ENCODE measurements at regions not wholly inside any gene's neighbourhood (a gene's known extent, or its start where the extent isn't known, plus 50 kb on each side); places are given as distances from the start of the nearest gene placed in this dataset.

DNA sequence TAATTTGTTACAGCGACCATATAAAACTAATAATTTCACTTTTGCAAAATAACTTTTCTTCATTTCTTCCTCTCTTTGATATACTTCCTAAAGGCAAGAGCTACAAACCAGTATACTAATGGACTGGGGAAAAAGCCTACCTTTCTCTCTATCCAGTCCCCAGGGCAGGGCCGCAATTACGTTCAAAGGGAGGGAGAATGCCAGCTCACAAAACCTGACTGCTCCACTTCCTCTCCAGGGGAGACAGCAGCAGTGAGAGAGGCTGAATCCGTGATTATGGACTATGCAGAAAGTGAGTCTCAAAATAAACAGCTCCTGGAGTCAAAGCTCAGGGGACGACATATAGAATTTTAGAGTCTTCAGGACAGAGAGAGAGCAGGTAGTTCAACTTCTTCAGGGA, 126.9 kb upstream of the HES1 start:
- DNase-seq, result no peak

GRCh38 chr3:194009892-194010533, 125.9 kb upstream of the HES1 start:
- DNase-seq, result no peak

GRCh38 chr3:194011807-194012206, 124.1 kb upstream of the HES1 start:
- DNase-seq, result no peak

DNA sequence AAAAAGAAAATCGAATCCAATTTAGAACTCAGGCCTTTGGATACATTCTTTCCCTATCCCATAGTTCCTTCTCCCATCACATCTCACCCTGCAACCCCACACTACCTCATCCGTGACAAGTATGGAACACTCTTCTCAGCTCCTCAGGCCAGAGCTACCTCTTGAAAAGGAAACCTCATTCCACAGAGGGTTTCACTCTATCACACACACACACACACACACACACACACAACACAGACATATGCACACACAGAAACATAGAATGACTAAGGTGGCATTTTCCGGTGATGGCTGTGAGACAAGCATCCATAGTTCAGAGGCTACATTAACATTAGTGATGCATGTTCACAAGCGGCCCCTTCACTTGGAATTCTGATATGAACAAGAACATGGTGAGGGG, 122.0 kb upstream of the HES1 start:
- DNase-seq, result no peak

- DNase-seq, result no peak
Observed at GRCh38 chr3:194014756-194015155, 121.2 kb upstream of the HES1 start.

DNA sequence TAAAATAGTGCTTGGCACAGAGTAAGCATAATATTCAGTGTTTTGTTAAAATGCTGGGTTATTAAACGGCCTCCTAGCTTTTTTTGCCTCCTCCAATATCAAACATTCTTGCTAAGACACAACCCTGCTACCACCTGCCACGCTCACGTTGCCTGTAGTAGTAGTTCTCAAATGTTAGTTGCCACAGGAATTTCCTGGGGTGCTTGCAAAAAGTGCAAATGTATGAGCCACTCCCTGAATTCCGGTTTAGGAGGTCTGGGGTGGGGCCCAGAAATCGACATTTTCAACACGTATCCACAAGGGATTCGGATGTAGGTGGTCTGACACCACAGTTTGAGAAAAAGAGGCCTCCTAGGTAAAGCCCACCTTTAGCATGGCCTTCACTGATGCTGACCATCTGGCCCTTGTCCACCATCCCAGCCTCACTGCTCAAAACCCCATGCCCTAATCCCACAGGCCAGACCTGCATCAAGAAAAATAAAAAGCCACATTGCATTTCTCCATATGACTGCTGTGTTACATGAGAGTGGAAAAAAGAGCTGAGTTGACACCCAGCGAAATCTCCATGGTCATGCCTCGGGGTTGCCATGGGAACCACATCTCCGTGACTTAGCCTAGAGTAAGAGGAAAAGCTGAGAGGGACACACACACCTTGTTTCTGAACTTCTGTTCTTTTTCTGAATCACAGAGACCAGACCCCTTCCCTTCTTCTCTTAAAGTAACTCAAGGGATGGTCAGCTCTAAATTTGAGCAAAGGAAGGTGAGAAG, 116.4 kb upstream of the HES1 start:
- DNase-seq, result no peak

DNA sequence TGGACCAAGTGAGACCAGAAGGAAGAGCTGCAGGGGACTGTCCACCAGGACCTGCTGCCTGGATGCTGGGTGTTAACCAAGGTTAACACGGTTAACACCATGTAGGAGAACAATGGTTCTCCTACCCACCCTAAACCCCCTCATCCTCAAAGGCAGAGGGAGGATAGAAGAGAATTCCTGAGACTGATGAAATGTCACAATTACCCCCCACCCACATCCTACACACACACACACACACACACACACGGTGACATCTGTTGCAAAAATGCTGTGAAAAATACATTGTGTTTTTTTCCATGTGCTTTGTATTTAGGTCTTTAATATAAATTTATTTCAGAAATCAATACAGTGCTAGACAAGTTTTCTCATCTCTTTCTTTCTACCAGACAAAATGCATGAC, 113.9 kb upstream of the HES1 start:
- DNase-seq, result no peak

- DNase-seq, result no peak
Observed at GRCh38 chr3:194022816-194023215, 113.1 kb upstream of the HES1 start.

DNA sequence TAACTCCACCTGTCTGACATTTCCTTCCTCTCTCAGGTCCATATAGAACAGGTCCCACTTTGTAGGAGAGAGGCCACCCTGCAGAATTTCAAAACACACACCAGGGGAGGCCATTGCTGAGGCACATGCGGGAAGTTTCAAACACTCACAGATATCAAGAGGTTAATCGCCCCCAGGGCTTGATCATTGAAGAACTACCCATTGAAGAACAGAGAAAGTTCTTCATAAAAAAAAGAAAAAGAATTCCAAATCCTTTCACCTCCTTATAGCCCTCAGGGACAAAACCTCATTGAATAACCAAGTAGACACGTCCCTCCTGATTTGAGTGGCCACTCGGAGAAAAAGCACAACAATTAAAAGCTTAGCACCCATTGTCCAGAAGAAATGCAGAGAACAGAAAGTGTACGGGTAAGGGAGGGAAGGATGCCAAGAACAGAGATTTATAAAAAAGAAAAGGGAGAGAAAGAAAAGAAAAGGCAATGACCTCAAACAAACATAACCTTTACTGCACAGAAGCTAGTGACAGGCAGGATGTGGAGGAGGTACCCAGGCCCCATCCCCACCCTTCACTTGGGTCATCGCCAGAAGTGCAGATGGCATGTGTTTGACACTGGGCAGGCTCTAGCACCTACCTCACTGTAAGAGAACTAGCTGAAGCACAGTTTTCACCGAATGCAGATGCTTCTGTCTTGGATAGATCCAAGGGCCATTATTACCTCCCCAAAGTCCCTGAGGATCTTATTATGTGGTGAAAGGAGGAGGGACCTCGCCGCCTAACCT, 112.3 kb upstream of the HES1 start:
- DNase-seq, result no peak

DNA sequence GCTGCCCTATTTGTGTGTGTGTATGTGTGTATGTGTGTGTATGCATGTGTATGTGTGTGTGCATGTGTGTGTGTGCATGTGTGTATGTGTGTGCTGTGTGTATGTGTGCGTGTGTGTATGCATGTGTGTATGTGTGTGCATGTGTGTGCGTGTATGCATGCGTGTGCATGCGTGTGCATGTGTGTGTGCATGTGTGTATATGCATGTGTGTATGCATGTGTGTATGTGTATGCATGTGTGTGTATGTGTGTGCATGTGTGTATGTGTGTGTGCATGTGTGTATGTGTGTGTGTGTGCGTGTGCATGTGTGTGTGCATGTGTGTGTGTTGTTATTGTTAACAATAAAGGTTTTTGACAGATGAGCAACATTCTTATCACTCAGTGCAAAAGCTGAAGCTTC, 110.8 kb upstream of the HES1 start:
- no peak for DNase-seq

- DNase-seq, result no peak
Observed at GRCh38 chr3:194025951-194026350, 110.0 kb upstream of the HES1 start.

DNA sequence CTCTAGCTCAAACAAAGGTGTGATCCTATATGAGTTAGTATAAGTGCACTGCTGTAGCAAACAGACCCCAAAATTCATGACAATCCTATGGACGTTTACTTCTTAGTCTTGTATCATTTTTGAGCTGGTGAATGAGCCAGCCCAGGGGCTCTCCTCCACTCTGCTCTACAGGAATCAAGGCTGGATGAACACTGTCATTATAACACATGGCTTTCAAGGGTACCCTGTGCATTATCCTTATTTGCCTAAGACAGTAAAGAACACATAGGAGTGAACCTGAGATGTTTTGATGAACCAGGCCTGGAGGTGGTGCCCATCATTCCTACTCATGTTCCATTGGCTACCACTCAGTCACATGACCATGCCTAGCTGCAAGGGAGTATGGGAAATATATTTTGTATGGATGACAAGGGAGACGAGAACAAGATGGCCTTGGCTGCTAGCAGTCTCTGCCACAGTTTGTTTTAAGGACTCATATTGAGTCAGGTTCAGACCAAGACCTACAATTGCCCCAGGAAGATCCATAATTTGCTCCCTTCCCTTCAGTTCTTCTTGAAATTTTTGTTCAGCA, 107.4 kb upstream of the HES1 start:
- no peak for DNase-seq

- DNase-seq, result no peak
Observed at GRCh38 chr3:194029846-194030245, 106.1 kb upstream of the HES1 start.

DNA sequence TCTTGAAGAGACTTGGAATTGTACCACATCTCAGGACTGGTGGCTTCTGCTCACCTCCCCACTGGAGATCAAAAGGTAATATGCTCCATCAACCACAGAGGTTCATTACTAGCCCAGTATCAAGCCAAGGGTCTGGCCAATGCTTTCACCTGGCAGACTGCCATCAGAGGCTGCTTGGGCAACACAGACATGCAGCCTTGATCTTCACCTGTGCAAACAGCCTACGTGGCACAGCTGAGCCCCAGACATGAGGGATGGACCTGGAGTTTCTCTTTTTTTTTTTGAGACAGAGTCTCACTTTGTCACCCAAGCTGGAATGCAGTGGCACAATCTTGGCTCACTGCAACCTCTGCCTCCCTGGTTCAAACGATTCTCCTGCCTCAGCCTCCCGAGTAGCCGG, 105.6 kb upstream of the HES1 start:
- no peak for DNase-seq

DNA sequence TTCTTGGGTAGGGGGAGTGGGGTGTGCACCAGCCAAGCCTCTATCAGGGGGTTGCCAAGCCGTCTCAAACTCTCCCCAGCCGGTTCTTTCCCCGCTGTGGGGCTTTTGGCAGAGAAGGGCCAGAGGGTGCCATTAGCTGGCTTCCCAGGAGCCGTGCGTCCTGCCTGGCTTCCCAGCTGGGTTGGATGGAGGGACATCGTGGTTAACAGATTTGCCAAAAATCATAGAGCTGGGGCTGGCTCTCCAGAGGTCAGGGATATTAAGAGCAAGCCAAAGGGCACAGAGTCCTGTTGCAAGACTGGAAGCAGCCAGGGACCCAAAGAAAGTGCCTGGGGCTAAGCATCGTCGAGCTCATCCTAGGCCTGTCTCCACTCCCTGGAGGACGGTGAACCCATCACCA, 104.6 kb upstream of the HES1 start:
- DNase-seq, result no peak

- DNase-seq, result no peak
Observed at GRCh38 chr3:194031867-194032635, 103.9 kb upstream of the HES1 start.

- DNase-seq, result no peak
Observed at GRCh38 chr3:194032828-194033435, 103.0 kb upstream of the HES1 start.

DNA sequence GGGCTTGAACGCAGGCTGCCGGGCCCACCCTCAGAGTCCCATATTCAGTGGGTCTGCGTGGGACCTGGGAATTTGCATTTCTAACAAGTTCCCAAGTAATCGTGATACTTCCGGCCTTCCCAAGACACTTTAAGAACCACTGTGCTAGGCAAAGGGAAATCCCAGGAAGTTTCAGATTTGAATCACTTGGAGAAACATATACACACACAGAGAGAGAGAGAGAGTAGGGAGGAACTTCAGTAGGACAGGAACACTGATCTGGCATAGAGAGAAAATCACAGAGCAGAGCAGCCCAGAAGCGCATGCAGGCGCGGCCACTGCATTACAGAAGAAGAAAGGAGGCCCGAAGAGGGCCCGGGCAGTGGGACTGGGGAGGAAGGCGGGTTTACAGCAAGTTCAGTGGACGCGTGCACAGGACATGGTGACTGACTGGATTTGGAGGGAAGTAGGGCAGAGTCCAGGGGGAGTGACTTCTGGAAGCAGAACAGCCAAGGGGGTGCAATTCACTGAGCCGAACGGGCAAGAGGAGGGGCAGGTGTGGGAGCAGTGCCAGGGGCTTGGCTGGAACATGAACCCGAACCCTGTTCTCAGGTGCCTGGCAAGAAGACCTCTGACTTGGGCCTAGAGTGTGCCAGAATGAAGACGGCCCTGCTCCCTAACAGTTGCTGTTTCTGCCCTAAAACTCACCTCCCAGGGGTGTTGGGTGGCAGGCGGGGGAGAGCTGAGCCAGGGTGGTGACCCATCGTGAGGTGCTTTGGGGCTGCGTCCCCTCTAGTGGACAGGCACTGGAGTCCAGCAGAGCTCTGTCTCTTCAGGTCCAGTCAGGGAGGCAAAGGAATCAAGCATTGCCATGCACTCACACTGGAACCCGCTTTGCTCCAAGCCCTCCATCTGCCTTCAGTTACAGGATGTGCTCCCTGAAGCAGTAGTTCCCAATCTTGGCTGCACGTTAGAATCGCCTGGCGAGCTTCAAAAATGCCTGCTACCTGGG, 101.3 kb upstream of the HES1 start:
- no peak for DNase-seq

- DNase-seq, result no peak
Observed at GRCh38 chr3:194035406-194036138, 100.4 kb upstream of the HES1 start.

All from muscle of back (tissue), 3 donors.